ENCODE measurements at regions not wholly inside any gene's neighbourhood (a gene's known extent, or its start where the extent isn't known, plus 50 kb on each side); places are given as distances from the start of the nearest gene placed in this dataset.

DNA sequence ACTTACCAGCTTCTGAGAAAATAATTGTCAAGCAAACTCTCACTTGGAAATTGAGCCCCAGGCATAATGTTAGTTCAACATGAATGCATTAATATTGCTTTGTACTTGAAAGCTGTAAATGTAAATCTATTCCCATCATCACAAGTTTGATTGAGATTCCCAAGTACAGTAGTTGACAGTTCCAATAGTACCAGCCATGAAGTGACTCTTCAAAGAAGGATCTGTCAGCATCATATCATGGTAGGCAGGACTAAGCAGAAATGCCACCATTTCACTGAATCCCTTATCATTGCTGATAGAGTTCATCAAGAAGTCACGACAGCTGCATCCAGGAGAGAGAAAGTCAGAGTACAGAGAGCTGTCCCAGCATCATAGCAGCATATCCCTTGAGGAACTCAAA lies 348.7 kb downstream of the OMA1 start:
- Mint-ChIP-seq H3K27me3 (ENCODE audit: low read depth, unreplicated experiment) (no peaks in the 10 kb centered on the region), H3K4me3 (ENCODE audit: unreplicated experiment) (no peak overlapping the region), H3K4me1 (ENCODE audit: low read depth, unreplicated experiment) (no peaks in the 10 kb centered on the region), H3K36me3 (ENCODE audit: low read depth, unreplicated experiment) (no peaks in the 10 kb centered on the region), H3K27ac (ENCODE audit: unreplicated experiment) (no peak overlapping the region), H3K9me3 (ENCODE audit: unreplicated experiment) (peaks cover 3% of the 10 kb centered on the region)
- no peaks in the 10 kb centered on the region for H3K79me2 ChIP-seq (ENCODE audit: insufficient read depth, low read length)
- TF ChIP-seq, protein P1, sequence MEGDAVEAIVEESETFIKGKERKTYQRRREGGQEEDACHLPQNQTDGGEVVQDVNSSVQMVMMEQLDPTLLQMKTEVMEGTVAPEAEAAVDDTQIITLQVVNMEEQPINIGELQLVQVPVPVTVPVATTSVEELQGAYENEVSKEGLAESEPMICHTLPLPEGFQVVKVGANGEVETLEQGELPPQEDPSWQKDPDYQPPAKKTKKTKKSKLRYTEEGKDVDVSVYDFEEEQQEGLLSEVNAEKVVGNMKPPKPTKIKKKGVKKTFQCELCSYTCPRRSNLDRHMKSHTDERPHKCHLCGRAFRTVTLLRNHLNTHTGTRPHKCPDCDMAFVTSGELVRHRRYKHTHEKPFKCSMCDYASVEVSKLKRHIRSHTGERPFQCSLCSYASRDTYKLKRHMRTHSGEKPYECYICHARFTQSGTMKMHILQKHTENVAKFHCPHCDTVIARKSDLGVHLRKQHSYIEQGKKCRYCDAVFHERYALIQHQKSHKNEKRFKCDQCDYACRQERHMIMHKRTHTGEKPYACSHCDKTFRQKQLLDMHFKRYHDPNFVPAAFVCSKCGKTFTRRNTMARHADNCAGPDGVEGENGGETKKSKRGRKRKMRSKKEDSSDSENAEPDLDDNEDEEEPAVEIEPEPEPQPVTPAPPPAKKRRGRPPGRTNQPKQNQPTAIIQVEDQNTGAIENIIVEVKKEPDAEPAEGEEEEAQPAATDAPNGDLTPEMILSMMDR (IDR thresholded peaks at IDR 0.05; ENCODE audit: insufficient read depth, low read depth, low read length) = no peak
- TF ChIP-seq EZH2 (IDR thresholded peaks at IDR 0.05; ENCODE audit: insufficient read depth, low read length) = no peak
- no peaks in the 10 kb centered on the region for H3K27me3 ChIP-seq (ENCODE audit: insufficient read depth, low read length)
- H3K36me3 ChIP-seq (ENCODE audit: insufficient read depth, low read length) = no peaks in the 10 kb centered on the region
- no peaks in the 10 kb centered on the region for H4K20me1 ChIP-seq (ENCODE audit: insufficient read depth, low read length)
- H3K9ac ChIP-seq (ENCODE audit: low read length) = no peak overlapping the region
- H3K4me1 ChIP-seq (ENCODE audit: insufficient read depth, low read length) = no peaks in the 10 kb centered on the region
- no peak overlapping the region for H3K4me3 ChIP-seq (ENCODE audit: insufficient read depth, low read depth, low read length)
- DNase-seq (ENCODE audit: low read depth) (no peak), FAIRE-seq (no peak)
- no peaks in the 10 kb centered on the region for H3K9me3 ChIP-seq (ENCODE audit: insufficient read depth, low read depth, low read length)
- H3K27ac ChIP-seq (ENCODE audit: low read depth, low read length) = no peak overlapping the region
- no peak overlapping the region for H3K4me2 ChIP-seq (ENCODE audit: low read length)
- no peak overlapping the region for H2AFZ ChIP-seq (ENCODE audit: low read depth, low read length)

DNA sequence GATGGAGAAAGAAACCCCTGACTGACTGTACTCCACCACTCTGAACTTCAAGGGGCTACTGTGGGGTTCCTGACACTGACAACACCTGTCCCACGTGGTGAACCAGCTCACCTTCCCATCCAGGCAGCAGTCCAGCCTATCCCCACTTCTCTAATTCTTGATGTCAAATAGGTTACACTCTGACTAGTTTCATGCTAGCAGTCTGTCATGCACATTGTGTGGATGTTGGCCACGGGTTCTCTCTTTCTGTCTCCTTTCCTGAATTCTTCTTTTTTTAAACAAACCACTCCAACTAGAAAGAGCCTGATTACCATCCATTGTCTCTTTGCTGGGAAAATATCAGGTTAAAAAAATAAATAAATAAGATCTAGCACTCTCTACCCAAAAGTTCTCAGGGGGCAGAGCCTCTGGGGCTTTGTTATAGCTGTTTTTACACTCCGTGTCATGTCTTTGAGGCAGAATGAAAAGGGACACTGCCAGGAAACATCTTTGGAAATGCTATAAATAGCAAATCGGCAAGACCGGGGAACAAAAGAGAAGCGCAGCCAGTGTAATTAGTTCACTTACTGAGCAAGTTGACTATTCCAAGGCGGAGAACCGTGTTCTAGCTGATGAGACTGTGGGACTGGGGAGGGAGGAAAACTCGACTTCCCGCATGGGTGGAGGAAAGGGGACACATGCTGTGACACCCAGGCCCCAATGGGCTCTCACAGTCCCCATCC lies 356.1 kb downstream of the OMA1 start:
- no peaks in the 10 kb centered on the region for H4K20me1 ChIP-seq (ENCODE audit: insufficient read depth, low read length)
- FAIRE-seq (no peak), DNase-seq (ENCODE audit: low read depth) (no peak)
- no peak overlapping the region for H3K4me3 Mint-ChIP-seq (ENCODE audit: unreplicated experiment)
- no peak overlapping the region for H3K4me3 ChIP-seq (ENCODE audit: insufficient read depth, low read depth, low read length)
- H2AFZ ChIP-seq (ENCODE audit: low read depth, low read length) = no peak overlapping the region
- peaks cover 6% of the 10 kb centered on the region for H3K27me3 Mint-ChIP-seq (ENCODE audit: low read depth, unreplicated experiment)
- H3K27ac ChIP-seq (ENCODE audit: low read depth, low read length) = no peak overlapping the region
- no peak overlapping the region for H3K27ac Mint-ChIP-seq (ENCODE audit: unreplicated experiment)
- no peaks in the 10 kb centered on the region for H3K79me2 ChIP-seq (ENCODE audit: insufficient read depth, low read length)
- no peaks in the 10 kb centered on the region for H3K4me1 ChIP-seq (ENCODE audit: insufficient read depth, low read length)
- H3K9ac ChIP-seq (ENCODE audit: low read length) = no peak overlapping the region
- H3K36me3 Mint-ChIP-seq (ENCODE audit: low read depth, unreplicated experiment) = no peaks in the 10 kb centered on the region
- TF ChIP-seq, protein P1 (IDR thresholded peaks at IDR 0.05; ENCODE audit: insufficient read depth, low read depth, low read length) = no peak
- TF ChIP-seq EZH2 (IDR thresholded peaks at IDR 0.05; ENCODE audit: insufficient read depth, low read length) = no peak
- H3K4me1 Mint-ChIP-seq (ENCODE audit: low read depth, unreplicated experiment) = no peaks in the 10 kb centered on the region
- no peaks in the 10 kb centered on the region for H3K27me3 ChIP-seq (ENCODE audit: insufficient read depth, low read length)
- peaks cover 3% of the 10 kb centered on the region for H3K9me3 Mint-ChIP-seq (ENCODE audit: unreplicated experiment)
- H3K36me3 ChIP-seq (ENCODE audit: insufficient read depth, low read length) = no peaks in the 10 kb centered on the region
- no peak overlapping the region for H3K4me2 ChIP-seq (ENCODE audit: low read length)
- no peaks in the 10 kb centered on the region for H3K9me3 ChIP-seq (ENCODE audit: insufficient read depth, low read depth, low read length)

DNA sequence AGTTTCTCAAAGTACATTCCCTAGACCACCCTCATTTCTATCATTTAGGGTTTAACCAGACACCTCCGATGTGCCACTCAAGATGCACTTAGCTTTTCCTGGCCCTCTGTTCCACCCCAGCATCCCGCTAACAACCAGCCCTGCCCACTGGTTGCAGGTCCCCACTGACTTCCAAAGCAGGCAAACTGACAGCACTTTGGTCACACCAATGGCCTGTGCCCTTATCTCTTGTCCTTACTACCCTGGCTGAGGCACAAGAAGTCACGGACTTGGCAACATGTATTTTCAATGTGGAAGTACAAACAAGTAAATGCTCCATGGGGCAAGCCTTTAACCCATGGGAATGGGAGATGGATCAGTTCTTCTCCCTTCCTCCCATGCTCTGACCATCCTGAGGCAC lies 357.1 kb downstream of the OMA1 start:
- no peaks in the 10 kb centered on the region for H3K4me1 ChIP-seq (ENCODE audit: insufficient read depth, low read length)
- H3K27ac ChIP-seq (ENCODE audit: low read depth, low read length) = no peak overlapping the region
- no peaks in the 10 kb centered on the region for H3K9me3 ChIP-seq (ENCODE audit: insufficient read depth, low read depth, low read length)
- H2AFZ ChIP-seq (ENCODE audit: low read depth, low read length) = no peak overlapping the region
- Mint-ChIP-seq H3K27ac (ENCODE audit: unreplicated experiment) (no peak overlapping the region), H3K4me3 (ENCODE audit: unreplicated experiment) (no peak overlapping the region), H3K27me3 (ENCODE audit: low read depth, unreplicated experiment) (peaks cover 6% of the 10 kb centered on the region), H3K36me3 (ENCODE audit: low read depth, unreplicated experiment) (no peaks in the 10 kb centered on the region), H3K9me3 (ENCODE audit: unreplicated experiment) (peaks cover 3% of the 10 kb centered on the region), H3K4me1 (ENCODE audit: low read depth, unreplicated experiment) (no peaks in the 10 kb centered on the region)
- no peaks in the 10 kb centered on the region for H3K36me3 ChIP-seq (ENCODE audit: insufficient read depth, low read length)
- FAIRE-seq (no peak), DNase-seq (ENCODE audit: low read depth) (no peak)
- no peak overlapping the region for H3K9ac ChIP-seq (ENCODE audit: low read length)
- H3K4me3 ChIP-seq (ENCODE audit: insufficient read depth, low read depth, low read length) = no peak overlapping the region
- H3K27me3 ChIP-seq (ENCODE audit: insufficient read depth, low read length) = no peaks in the 10 kb centered on the region
- H4K20me1 ChIP-seq (ENCODE audit: insufficient read depth, low read length) = no peaks in the 10 kb centered on the region
- no peak overlapping the region for H3K4me2 ChIP-seq (ENCODE audit: low read length)
- TF ChIP-seq EZH2 (IDR thresholded peaks at IDR 0.05; ENCODE audit: insufficient read depth, low read length) = no peak
- TF ChIP-seq, protein P1 (IDR thresholded peaks at IDR 0.05; ENCODE audit: insufficient read depth, low read depth, low read length) = no peak
- no peaks in the 10 kb centered on the region for H3K79me2 ChIP-seq (ENCODE audit: insufficient read depth, low read length)

Measured in astrocyte (in vitro differentiated cells and primary cell).